HG03432 (cell line): ENCODE measurements at regions not wholly inside any gene's neighbourhood (a gene's known extent, or its start where the extent isn't known, plus 50 kb on each side); places are given as distances from the start of the nearest gene placed in this dataset.

Source experiments
- ATAC-seq: cut with Tn5 transposase; IDR thresholded peaks from one replicate; pipeline ENCODE4 v1.9.1; 2021; ENCODE audit warnings: mild to moderate bottlenecking, moderate library complexity; ENCODE audit not compliant: unreplicated experiment

DNA sequence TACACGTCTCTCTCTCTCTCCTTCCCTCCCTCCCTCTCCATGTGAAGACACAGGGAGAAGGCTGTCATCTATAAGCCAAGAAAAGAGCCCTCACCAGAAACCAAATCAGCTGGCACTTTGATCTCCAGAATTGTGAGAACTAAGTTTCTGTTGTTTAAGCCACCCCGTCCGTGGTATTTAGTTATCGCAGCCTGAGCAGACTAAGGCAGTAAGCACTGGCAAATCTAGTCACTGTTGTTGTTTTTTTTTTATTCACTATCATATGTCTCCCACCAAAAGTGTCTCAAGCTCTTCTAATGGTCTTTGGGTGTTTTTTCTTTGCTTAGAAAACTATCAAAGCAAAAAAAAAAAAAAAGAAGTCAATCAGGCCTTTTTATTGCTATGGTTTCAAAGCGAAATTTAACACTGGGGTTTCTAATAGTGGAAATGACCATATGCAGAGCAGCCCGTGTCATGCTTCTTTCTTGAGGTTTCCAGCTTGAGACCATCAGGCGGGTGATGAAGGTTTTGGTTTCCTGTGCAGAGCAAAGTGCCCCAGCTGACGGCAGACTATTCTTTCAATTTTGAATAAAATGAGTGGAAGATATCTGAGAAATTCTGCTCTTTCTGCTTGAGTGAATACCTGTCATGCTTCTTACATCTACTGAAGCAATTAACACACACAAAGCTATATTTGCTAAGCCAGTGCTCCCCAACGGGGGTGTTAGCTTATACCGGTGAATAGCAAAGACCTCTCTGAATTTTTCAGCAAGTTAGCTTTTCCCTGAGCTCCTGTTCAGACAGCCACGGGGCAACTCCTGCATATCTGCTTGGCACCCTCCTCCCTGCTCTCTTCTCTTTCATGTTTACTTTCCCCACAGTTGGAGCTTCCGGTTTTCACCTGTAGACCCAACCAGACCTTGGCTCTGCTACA, 394.1 kb upstream of the ATP5MC3 start:
- ATAC-seq: peak; percentile 97

DNA sequence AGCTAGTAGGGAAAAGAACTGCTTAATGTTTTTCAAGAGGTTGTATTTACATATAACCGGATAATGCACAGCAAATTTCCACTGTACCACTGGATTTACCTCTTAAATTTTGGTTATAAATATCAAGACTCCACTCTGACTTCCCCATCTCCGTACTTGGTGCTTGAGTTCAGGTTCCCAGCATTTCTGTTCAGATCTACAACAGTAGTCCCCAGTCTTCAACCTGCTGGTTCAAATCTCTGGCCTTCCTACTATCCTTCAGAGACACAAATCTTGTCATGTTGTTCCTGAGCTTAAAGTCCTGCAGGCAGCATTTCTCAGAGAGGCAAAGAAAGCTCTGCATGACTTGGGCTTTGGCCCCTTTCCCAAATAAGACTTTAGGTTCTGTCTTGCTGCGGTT, 392.6 kb upstream of the ATP5MC3 start:
- ATAC-seq: no peak

DNA sequence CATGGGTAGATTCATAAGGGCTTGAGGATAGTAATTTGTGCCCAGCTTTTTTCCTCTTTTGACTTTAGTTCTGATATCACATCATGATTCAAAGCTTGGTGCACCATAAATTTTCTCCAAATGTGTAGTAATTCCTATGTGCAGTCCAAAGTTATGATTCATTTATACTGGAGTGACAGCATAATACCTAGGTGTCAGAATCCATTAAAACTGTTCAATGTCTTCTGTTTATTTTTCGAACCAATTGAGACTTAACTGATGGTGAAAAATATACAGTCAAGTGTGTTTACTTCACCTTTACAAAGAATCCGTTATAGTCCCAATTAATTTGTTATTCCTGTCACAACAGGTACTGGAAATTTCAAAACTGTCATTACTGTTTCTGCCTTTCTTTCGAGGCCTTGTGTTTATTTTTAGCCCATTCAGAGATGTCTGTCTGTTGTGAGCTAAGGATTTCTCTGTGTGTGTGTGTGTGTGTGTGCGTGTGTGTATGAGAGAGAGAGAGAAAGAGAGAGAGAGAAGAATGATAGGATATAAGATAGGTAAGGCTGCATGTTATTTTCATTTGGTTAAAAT, 389.7 kb upstream of the ATP5MC3 start:
- no peak for ATAC-seq

DNA sequence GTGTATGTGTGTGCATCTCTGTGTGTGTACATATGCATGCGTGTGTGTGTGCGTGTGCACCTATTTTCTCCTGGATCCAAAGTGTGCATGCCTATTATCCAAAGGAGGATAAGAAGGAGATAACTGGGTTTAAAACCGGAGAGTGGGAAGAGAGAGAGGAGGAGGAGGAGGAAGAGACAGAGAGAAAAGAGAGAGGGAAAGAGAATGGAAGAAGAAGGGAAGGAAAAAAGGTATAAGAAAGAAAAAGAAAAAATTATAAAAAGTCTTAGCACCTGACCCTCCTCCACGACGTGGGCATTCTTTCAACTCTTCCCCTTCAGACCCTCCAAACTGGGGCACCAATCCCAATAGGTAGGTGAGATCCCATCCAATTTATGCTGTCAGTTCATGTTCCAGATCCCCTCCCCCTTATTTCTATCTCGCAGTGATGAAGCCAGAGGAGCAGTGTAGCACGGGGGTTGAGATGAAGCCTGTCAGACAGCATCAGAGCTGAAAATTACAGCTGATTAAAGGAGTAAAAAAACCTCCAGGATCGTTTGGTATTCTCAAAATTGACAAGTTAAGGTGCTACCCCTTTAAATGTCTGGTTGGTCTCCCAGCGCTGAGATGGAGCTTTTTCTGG, 386.7 kb upstream of the ATP5MC3 start:
- ATAC-seq: no peak

DNA sequence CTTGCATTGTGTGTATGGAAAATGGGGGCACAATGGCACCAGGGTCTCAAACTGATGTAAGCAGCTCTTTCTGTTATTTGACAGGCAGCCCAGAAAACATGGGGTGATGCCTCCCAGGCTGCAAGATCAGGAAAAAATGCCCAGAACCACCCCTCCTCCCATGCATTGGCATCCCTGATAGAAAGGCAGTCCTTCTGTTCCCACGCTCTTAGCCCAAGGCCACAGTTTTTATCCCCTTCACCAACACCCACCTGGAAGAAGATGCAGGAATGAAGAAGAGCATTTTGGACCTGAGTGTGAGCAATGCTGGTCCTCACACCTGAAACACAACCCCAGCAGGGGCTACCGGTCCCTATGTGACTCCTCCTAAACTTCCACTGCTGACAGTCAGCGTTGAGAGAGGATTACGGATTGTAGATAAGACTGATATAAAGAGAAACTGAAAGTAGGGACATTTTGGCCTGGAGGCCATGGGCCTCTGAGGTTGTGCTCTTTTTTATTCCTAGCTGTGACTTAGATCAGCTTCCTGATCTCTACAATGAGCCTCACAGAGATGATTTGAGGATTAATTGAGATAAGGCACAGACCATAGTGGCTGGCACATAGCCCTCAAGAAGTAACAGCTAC, 386.0 kb upstream of the ATP5MC3 start:
- no peak for ATAC-seq

DNA sequence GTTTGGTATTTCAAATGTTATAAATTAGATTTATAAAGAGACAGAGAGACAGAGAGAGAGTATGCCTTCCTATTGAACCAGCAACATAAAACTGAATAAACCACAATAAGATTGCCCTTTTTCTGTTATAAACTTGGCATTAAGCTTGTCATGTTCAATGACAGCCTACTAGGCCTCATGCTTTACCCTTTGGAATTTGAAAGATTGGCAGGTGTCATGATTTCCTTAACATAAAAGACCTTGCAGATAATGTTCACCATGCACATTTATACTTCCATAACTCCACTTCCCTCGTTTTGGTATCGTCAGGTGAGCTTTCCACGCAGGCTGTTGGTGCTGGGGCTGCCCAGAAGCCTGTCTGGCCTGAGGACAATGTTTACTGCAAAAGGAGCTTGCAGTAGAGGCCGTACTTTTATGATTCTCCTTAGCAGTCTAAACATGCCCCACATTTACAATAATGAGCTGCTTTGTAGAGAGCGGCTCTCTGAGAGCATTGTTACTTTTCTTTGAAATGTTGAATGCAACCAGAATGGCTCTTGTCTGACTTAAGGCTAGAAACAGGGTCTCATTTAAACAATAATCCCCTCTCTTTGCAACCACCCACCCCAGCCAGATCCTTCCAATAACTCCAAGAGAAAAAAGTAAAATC, 379.1 kb upstream of the ATP5MC3 start:
- no peak for ATAC-seq

DNA sequence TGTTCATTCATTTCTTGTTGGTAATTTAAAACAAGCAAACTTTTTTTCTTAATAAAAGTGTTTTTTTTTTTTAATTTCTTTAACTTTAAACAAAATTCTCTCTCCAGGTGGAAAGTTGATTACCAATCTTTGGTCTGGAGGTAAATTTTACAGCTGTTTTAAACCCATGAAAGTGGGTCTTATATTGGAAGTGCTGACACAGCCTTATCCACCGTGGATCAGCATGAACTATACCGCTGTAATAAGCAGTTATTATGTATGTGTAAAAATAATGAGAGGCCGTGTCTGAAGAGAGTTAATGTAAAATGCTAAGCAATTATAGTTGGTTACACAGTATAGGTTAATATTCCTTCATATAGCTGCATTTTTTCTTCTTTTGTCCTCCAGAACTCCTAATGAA, 378.1 kb upstream of the ATP5MC3 start:
- no peak for ATAC-seq

DNA sequence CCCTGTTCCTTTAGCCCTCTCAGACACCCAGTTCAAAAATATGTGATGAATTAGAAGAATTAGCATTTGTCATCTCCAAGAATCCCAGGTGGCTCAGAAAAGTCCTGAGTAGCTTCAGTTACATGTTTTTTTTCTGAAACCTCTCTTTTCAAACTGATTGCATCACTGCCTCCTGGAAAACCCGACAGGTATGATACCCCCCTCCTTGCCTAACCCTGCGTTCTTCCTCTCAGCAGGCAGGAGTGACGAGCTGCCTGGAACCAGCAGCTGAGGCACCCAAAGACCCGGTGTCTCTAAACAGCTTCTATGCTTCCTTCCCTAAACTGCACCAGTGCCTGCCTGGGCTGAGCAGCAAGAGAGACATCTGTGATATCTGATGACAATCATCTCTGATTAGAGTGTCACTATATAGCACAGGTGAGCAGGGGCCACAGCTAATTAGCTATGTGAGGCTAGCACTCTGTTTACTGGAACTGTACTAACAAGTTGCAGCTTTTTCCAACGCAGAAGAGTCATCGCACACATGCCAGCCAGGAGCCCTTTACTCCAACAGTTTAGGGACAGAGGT, 376.4 kb upstream of the ATP5MC3 start:
- no peak for ATAC-seq

DNA sequence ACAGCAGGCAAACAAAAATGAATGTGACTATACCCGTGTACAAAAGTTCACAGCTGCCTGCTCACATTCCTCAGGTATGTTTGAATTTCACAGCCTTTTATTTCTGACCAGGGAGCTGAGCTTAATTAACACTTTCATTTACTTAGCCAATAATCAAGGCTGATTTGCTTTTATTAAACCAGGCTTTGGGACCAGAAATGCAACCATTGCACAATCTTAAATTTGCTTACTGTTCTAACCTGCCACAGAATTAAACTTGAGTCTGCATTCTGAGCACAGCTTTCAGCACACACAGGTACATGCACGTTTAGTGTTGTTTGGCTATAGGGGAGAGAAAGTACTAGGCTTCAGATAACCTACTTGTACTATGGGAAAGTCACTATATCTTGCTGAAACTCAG, 372.4 kb upstream of the ATP5MC3 start:
- ATAC-seq: no peak

DNA sequence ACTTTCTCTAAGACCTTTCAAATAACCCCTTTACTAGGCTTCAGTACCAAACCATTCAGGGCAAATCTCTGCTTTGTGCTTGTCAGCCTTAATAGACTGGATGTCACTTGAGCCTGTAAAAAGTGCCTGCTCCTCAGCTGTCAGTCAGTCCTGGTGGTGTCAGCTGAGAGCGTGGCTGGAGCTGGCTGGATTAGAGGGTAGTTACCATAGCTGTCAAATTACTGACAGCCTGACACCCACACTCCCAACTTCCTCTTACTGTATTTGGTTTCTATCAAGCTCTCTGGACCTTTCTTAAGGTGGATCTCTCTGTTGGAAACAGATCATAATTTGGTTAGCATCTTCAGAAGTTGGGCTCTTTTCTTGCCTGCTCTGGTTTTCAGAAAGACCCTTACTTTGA, 371.4 kb upstream of the ATP5MC3 start:
- ATAC-seq: no peak

DNA sequence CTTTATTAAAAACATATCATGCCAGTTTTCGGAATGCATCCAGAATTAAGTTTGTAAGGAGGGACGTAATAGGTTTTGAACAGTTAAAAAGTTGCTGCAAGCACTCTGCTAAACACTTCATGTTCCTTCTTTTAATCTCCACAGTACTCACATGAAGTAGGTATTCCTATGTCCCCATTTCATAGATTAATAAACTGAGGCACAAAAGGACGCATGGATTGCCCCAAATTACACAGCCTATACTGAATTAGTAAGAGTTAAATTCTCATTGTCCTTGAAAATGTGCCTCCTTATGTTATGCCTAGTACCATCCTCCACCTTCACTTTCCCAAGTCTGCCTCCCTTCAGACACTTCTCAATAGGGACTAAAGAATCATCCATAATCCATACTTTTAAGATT, 358.9 kb upstream of the ATP5MC3 start:
- no peak for ATAC-seq

DNA sequence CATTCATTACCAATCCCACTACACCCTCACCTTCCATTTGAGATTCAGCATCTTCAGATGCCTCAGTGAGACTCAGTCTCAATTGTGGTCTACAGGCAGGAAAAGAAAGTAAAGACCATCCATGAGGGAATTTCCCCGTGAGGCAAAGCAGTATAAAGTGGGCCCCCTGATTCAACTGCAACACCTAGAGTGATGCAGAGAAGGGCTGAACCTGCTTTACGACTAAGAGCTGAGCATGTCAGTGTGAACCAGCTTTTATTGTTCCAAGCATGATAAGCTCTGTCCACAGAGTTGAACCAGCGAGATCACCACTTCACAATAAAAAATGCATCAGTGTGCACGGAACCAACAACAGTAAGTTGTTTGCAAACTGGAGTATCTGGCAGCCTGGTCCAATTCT, 357.6 kb upstream of the ATP5MC3 start:
- no peak for ATAC-seq

DNA sequence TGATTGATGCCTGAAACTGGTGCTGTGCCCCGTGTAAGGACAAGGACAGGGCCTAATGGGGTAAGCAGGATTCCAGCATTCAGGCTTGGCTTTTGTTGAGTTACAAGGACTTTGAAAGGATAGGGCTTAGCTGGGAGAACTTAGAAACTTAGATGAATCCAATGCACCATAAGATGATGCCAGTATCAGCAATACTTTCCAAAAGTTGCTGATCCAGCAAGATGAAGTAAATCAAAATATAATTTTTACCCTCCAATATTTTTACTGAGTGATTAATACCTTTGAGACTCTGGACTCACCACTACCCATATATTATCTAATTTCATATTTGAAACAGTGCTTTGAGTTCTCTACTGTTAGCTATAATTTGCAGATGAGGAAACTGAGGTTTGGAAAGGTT, 354.5 kb upstream of the ATP5MC3 start:
- no peak for ATAC-seq

DNA sequence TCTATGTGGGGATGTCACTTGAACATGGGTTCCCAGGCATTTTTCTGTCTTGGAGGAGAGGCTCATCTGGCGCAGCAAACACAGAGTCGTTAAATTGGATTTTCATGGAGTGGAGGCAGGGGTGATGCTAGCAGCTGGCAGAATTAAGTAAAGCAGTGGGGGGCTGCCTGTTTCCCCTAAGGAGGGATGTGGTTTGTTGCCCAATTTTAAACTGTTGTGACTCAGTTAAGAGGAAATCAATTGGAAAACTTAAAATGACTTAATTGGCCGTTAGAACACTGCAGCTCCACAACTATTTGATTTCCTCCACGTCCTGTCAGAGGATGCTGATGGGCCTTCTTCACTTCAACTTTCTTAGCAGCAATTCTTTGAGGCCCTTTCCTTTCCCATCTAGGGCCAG, 354.1 kb upstream of the ATP5MC3 start:
- no peak for ATAC-seq

DNA sequence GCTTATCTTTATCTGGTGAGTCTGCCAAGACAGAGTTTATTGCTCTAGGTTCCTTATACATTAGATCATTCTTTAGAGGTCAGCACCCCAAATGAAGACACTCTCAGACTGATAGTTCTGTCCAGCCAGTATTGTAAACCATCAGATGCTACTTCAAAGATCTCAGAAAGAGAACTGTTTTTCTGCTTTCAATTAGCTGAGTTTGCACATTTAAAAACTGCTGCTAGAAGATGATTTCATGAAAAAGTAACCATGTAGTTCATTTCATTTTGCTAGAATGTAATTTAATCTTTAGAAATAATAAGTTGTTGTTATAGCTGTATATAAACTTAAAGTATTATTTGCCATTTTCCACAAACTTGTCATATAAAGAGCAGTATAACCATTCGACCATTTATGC, 344.5 kb upstream of the ATP5MC3 start:
- no peak for ATAC-seq

DNA sequence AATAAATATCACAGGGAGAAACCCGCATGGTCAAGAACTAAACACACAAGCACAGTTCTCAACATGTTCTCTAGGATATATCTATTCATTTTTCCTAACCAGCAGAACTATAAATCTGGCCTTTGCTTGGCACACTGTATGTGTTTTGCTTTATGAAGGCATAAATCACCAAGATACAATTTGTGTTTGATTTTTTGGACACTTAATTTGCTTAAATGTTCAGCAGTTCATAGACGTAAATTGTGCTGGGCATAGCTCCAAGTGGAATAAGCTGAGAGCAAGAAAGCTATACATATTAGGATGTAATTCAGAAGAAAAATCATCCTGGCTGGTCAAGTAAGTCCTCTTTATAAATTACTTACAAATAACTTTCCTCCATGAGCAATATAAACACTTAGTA, 341.5 kb upstream of the ATP5MC3 start:
- ATAC-seq: no peak

DNA sequence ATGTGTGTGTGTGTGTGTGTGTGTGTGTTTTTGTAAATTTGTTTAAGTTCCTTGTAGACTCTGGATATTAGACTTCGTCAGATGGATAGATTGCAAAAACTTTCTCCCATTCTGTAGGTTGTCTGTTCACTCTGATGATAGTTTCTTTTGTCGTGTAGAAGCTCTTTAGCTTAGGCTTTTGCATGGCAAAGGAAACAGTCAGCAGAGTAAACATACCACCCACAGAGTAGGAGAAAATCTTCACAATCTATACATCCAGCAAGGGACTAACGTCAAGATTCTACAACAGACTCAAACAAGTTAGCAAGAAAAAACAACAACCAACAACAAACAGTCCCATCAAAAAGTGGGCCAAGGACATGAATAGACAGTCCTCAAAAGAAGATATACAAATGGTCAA, 336.7 kb upstream of the ATP5MC3 start:
- no peak for ATAC-seq

DNA sequence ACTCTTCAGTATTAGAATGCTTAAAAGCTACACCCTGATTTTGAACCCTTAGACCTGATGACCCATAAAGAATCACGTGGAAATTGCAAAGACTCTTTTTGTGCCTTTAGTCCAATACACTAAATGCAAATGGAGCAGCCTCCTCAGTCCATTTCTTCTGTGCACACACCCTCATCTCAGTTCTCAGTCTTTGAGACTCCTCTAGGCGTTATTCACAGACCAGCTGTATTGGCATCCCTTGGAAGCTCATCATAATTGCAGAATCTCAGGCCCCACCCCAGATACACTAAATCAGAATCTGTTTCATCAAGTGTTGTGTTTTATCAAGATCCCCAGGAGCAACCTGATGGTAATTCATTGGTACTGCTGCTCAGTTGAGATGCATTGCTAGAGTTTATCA, 335.0 kb upstream of the ATP5MC3 start:
- no peak for ATAC-seq

DNA sequence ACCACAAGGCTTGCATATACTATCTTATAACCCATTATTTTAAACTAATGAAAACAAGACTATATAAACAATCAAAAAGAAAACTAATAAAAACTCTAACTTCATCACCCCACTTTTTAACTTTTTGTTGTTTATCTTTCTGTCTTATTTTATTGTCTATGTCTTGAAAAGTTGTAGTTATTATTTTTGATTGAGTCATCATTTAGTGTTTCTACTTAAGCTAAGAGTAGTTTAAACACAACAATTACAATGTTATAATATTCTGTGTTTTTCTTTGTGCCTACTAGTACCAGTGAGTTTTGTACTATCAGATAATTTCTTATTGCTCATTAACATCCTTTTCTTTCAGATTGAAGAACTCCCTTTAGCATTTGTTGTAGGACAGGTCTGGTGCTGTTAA, 318.7 kb upstream of the ATP5MC3 start:
- ATAC-seq: no peak

DNA sequence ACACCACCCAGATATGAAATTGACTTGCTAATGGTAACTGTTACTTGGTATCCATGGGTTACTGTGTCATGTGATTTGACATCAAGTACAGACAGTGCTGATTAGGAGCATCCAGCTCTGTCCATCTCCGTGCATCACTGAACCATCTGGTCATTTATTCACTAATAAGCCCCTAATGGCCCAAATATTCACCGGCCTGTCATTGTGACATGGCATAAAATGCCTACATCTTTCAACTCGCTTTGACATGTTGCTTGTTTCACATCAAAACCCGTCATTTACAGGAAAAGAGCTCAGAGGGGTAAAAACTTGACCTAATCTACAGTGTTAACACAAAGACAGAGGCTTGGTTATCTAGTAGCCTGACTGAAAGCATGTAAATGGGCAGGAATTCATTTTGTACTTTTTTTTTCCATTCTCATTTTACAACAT, 308.9 kb upstream of the ATP5MC3 start:
- no peak for ATAC-seq
